ENCODE measurements at regions not wholly inside any gene's neighbourhood (a gene's known extent, or its start where the extent isn't known, plus 50 kb on each side); places are given as distances from the start of the nearest gene placed in this dataset.

DNA sequence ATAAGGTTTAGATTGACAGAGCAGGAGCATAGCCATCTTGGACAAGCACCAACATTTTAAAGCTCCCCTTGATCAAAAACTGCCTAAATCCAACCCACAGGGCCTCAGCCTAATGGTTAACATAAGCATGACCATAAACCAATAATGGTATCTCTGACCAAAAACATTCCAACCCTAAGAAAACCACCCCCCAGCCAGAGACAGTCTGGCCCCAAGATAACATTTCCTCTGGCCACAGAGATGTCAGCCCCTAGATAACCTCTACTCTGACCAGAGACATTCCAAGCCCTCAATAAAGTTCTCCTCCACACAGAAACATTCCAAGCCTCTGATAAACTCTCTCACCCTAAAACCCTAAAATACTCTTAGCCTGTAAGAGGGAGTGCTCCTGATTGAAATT is 164.4 kb downstream of the DDX3Y start:
- Histone ChIP-seq H3K4me3 (ENCODE audit: extremely low read depth in 1 of 4, insufficient read depth in 2 of 4, low read depth in 3 of 4, low read length in 4 of 4) (no peak overlapping the region), H3K14ac (ENCODE audit: insufficient read length) (no peak overlapping the region), H3K18ac (ENCODE audit: extremely low read depth, low read length) (no peak overlapping the region), H3K27ac (ENCODE audit: low read depth, low read length) (no peak overlapping the region), H3K4ac (replicated peaks; ENCODE audit: insufficient read length, low read depth, low read length) (no peak overlapping the region), H2AK5ac (ENCODE audit: low read depth, low read length) (no peak overlapping the region), H3K9me3 (ENCODE audit: insufficient read depth in 2 of 2, low read depth in 1 of 2, low read length in 1 of 2) (peaks cover 9 to 13% of the 10 kb centered on the region in 2 experiments), H3K56ac (replicated peaks; ENCODE audit: insufficient read length, low read depth, low read length) (no peak overlapping the region), H3K27me3 (replicated peaks in 1 of 4; ENCODE audit: control insufficient read depth in 3 of 4, extremely low read depth in 1 of 4, insufficient read depth in 3 of 4, low read length in 3 of 4) (no peaks in the 10 kb centered on the region), H2BK120ac (replicated peaks; ENCODE audit: low read depth, low read length) (no peak overlapping the region), H3K9ac (replicated peaks in 1 of 4; ENCODE audit: extremely low read depth in 1 of 4, low read depth in 3 of 4, low read length in 3 of 4) (no peak overlapping the region), H3K36me3 (ENCODE audit: control insufficient read depth in 2 of 4, insufficient read depth in 4 of 4, low read length in 3 of 4) (no peaks in the 10 kb centered on the region; a peak in 3 of 8 replicates), H3K79me2 (ENCODE audit: control insufficient read depth in 1 of 2, insufficient read depth in 2 of 2, low read length in 2 of 2) (no peaks in the 10 kb centered on the region), H2BK5ac (ENCODE audit: low read depth, low read length) (no peak overlapping the region), H3K4me1 (replicated peaks in 1 of 4; ENCODE audit: control insufficient read depth in 3 of 4, insufficient read depth in 4 of 4, low read length in 3 of 4) (no peaks in the 10 kb centered on the region), H3K23ac (ENCODE audit: insufficient read length) (no peak overlapping the region), H4K20me1 (replicated peaks in 1 of 2; ENCODE audit: control insufficient read depth in 1 of 2, insufficient read depth in 2 of 2, low read length in 2 of 2) (no peaks in the 10 kb centered on the region), H3K79me1 (ENCODE audit: low read depth, low read length) (no peaks in the 10 kb centered on the region), H4K8ac (ENCODE audit: extremely low read depth, insufficient read depth, low read length) (no peak overlapping the region), H4K5ac (ENCODE audit: insufficient read length, low read depth, low read length) (no peak overlapping the region), H2BK12ac (ENCODE audit: low read depth, low read length) (no peak overlapping the region), H4K91ac (replicated peaks; ENCODE audit: insufficient read length, low read length) (no peak overlapping the region), H3K23me2 (ENCODE audit: low read depth, low read length) (no peaks in the 10 kb centered on the region), H2BK15ac (ENCODE audit: low read length) (no peak overlapping the region), H3K4me2 (ENCODE audit: insufficient read depth in 1 of 2, low read depth in 2 of 2, low read length in 2 of 2) (no peak overlapping the region), H2BK20ac (ENCODE audit: low read length) (no peak overlapping the region), H2AFZ (ENCODE audit: low read length) (no peak overlapping the region)
- POLR2A ChIA-PET (ENCODE audit: partially characterized antibody) = no interaction called here
- DNase-seq (ENCODE audit: low read depth in 1 of 2, low spot score in 2 of 2) (no peak), FAIRE-seq (no peak)
- CTCF ChIA-PET (ENCODE audit: partially characterized antibody) = no interaction called here
- no peak for TF ChIP-seq SIRT6 (IDR thresholded peaks at IDR 0.05; ENCODE audit: low read length)
- no peak for TF ChIP-seq ZNF274 (IDR thresholded peaks at IDR 0.05; ENCODE audit: borderline replicate concordance, extremely low read depth, low read length)
- no peak for TF ChIP-seq JUN (IDR thresholded peaks at IDR 0.05; ENCODE audit: low read depth, low read length)
